RWPE2 (cell line): ENCODE measurements at regions not wholly inside any gene's neighbourhood (a gene's known extent, or its start where the extent isn't known, plus 50 kb on each side); places are given as distances from the start of the nearest gene placed in this dataset.

Experiments
- ATAC-seq: fragments of 200-7000 bp; cut with Tn5 transposase; 3 replicates; pipeline ENCODE4 v1.9.1; 2021; ENCODE audit warnings: low read depth
- DNase-seq: peaks from one replicate; pipeline ENCODE4 v3.0.0-alpha.2; 2020; ENCODE audit warnings: low spot score
- H3K27ac ChIP-seq: fragments of 450-650 bp; 2 replicates; pipeline ENCODE4 v1.5.1; 2017; ENCODE audit warnings: mild to moderate bottlenecking; ENCODE audit not compliant: poor library complexity, severe bottlenecking
- H3K27me3 ChIP-seq: fragments of 250-450 bp; sonication (Bioruptor Pico); 2 replicates; pipeline ENCODE4 v1.5.1; 2021; ENCODE audit warnings: mild to moderate bottlenecking, moderate library complexity; ENCODE audit not compliant: insufficient read depth, poor library complexity, severe bottlenecking
- H3K36me3 ChIP-seq: fragments of 250-450 bp; sonication (Bioruptor Pico); 2 replicates; pipeline ENCODE4 v1.5.1; 2020; ENCODE audit warnings: low read depth, mild to moderate bottlenecking, moderate library complexity
- H3K4me1 ChIP-seq: fragments of 250-450 bp; sonication (Bioruptor Pico); 2 replicates; pipeline ENCODE4 v1.5.1; 2021; ENCODE audit warnings: mild to moderate bottlenecking, moderate library complexity; ENCODE audit not compliant: insufficient read depth, poor library complexity, severe bottlenecking
- H3K4me3 ChIP-seq: fragments of 250-450 bp; sonication (Bioruptor Pico); 2 replicates; pipeline ENCODE4 v1.5.1; 2021; ENCODE audit warnings: mild to moderate bottlenecking, moderate library complexity; ENCODE audit not compliant: severe bottlenecking
- H3K9me3 ChIP-seq: fragments of 250-450 bp; sonication (Bioruptor Pico); 2 replicates; pipeline ENCODE4 v1.5.1; 2021; ENCODE audit warnings: mild to moderate bottlenecking, moderate library complexity; ENCODE audit not compliant: severe bottlenecking
- TF ChIP-seq, protein P1 (sequence below): fragments of 450-650 bp; IDR thresholded peaks from one replicate; pipeline ENCODE4 v1.5.1; 2017; ENCODE audit warnings: mild to moderate bottlenecking, moderate library complexity; ENCODE audit not compliant: poor library complexity, severe bottlenecking

DNA sequence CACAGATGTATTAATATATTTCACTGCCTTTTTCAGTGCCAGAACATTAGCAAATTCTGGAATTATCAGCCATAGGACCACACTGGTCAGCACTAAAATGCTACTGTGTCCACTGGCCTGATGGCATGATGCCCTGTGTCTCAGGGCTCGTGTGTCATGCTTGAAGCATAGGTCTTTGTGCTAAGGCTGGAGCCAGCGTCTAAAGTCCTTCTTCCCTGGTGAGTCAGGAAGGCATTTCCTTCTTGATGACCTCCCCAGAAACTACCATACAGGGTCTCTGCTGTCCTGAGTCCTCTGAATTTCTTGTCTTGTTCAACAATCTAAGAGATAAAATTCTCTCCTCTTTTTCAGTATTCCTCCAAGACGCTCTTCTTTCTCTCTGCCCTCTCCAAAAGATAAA lies 489.9 kb downstream of the PSAT1 start:
- Histone ChIP-seq H3K27ac (no peak overlapping the region), H3K4me1 (no peaks in the 10 kb centered on the region), H3K9me3 (no peaks in the 10 kb centered on the region), H3K27me3 (no peaks in the 10 kb centered on the region), H3K36me3 (no peaks in the 10 kb centered on the region), H3K4me3 (no peak overlapping the region)
- no peak for DNase-seq
- TF ChIP-seq, protein P1, sequence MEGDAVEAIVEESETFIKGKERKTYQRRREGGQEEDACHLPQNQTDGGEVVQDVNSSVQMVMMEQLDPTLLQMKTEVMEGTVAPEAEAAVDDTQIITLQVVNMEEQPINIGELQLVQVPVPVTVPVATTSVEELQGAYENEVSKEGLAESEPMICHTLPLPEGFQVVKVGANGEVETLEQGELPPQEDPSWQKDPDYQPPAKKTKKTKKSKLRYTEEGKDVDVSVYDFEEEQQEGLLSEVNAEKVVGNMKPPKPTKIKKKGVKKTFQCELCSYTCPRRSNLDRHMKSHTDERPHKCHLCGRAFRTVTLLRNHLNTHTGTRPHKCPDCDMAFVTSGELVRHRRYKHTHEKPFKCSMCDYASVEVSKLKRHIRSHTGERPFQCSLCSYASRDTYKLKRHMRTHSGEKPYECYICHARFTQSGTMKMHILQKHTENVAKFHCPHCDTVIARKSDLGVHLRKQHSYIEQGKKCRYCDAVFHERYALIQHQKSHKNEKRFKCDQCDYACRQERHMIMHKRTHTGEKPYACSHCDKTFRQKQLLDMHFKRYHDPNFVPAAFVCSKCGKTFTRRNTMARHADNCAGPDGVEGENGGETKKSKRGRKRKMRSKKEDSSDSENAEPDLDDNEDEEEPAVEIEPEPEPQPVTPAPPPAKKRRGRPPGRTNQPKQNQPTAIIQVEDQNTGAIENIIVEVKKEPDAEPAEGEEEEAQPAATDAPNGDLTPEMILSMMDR, result no peak
- ATAC-seq, result no peak

DNA sequence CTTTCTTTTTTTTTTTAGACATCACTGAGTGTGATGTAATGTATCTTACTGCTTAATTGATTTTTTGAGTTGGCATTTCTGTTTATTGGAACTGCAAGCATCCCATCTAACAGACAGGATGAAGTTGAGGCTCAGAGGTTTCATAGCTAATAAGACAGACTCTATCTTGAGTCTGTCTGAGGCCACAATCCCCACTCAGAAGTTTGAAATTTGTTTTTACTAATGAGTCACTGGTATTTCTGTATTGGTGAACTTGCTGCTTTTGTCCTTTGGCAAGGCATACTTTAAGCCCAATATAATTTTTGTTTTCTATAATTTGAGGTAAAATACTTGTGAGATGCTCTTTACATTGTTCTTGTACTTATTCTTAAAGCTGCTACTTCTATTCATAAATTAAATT lies 491.2 kb downstream of the PSAT1 start:
- ATAC-seq (no peak), DNase-seq (no peak)
- H3K4me1 ChIP-seq, result no peaks in the 10 kb centered on the region

DNA sequence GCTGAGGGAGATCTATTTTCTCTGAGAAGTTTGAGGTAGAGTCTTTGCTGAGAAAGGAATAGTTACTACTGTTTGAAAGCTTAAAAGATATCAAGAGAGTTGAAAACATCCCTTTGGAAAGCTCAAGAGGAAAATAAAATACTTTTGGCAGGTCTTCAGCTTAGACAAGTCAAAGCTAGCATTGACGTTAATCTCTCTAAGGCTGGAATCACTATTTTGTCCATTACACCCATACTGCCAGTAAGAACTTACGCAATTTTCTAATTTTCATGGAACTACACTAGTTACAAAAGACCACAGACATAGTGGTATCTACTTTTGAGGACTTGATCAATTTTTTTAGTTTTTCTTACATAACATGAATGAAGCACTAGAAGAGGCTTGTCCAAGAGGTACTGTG lies 494.9 kb downstream of the PSAT1 start:
- Histone ChIP-seq H3K4me3 (no peak overlapping the region), H3K4me1 (no peaks in the 10 kb centered on the region), H3K27me3 (no peaks in the 10 kb centered on the region), H3K27ac (no peak overlapping the region), H3K36me3 (no peaks in the 10 kb centered on the region), H3K9me3 (no peaks in the 10 kb centered on the region)
- TF ChIP-seq, protein P1, result no peak
- no peak for ATAC-seq
- DNase-seq, result no peak

More for the DNA sequence above, 491.2 kb downstream of the PSAT1 start:
- Histone ChIP-seq H3K4me3 (no peak overlapping the region), H3K27ac (no peak overlapping the region), H3K36me3 (no peaks in the 10 kb centered on the region), H3K27me3 (no peaks in the 10 kb centered on the region), H3K9me3 (no peaks in the 10 kb centered on the region)
- TF ChIP-seq, protein P1, result no peak

DNA sequence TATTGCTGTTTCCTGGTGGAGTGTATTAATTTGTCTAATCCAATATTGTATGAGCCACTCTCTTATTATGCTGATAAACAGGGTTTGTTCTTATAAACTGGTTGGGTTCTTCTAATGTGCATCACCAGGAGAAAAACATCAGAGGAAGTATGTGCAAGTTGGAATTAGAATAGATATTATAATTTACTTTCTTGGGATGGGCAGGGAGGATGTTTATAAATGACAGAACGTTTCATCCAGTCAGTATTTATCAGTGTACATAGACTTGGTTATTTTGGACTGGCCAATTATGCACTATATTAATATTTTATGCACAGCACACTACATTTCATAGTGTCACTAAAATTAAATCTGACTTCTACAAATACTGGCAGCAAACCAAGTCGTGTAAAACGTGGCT lies 495.8 kb downstream of the PSAT1 start:
- no peak for DNase-seq
- TF ChIP-seq, protein P1, result no peak
- Histone ChIP-seq H3K4me3 (no peak overlapping the region), H3K27me3 (no peaks in the 10 kb centered on the region), H3K27ac (no peak overlapping the region), H3K36me3 (no peaks in the 10 kb centered on the region), H3K9me3 (no peaks in the 10 kb centered on the region), H3K4me1 (no peaks in the 10 kb centered on the region)
- ATAC-seq, result no peak

DNA sequence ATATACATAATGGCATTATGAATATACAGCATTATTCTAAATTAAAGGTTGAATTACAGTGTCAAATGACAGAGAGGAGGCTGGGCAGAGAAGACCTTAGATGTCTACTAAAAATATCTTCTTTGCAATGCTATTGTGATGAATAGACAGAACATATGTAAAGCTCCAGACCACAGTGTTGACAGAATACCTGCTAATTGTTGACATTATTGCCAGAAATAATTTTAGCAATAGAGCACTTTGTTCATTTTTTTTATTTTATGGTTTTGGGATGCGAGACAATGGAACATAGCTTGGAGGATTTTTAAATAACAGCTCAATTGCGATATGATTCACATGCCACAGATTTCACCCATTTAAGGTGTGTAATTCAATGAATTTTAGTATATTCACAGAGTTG lies 508.8 kb downstream of the PSAT1 start:
- TF ChIP-seq, protein P1, result no peak
- no peaks in the 10 kb centered on the region for H3K27me3 ChIP-seq
- DNase-seq (no peak), ATAC-seq (no peak)
- no peak overlapping the region for H3K27ac ChIP-seq
- no peaks in the 10 kb centered on the region for H3K4me1 ChIP-seq
- H3K4me3 ChIP-seq, result no peak overlapping the region
- no peaks in the 10 kb centered on the region for H3K36me3 ChIP-seq
- no peaks in the 10 kb centered on the region for H3K9me3 ChIP-seq
